Liver (tissue), 3 donors: ENCODE measurements at regions not wholly inside any gene's neighbourhood (a gene's known extent, or its start where the extent isn't known, plus 50 kb on each side); places are given as distances from the start of the nearest gene placed in this dataset.

ENCODE experiments used
- EGR1 ChIP-seq, 2 donors: IDR thresholded peaks; 2 replicates each; pipeline ENCODE4 v1.6.1; 2016 to 2018; ENCODE audit warnings: antibody characterized with exemption in 2 of 2, low read depth in 2 of 2
- FOXA1 ChIP-seq: IDR thresholded peaks from 2 replicates; pipeline ENCODE4 v1.6.1; 2016; ENCODE audit warnings: antibody characterized with exemption
- GABPA ChIP-seq, 2 donors: IDR thresholded peaks in 1 of 2; conservative IDR thresholded peaks in 1 of 2; 2 replicates each; pipeline ENCODE4 v1.6.1; 2016; ENCODE audit warnings: antibody characterized with exemption in 2 of 2, mild to moderate bottlenecking in 1 of 2, moderate library complexity in 1 of 2
- HNF4A ChIP-seq, 2 donors: conservative IDR thresholded peaks; 2 replicates each; pipeline ENCODE4 v1.6.1; 2016; ENCODE audit warnings: antibody characterized with exemption in 2 of 2, mild to moderate bottlenecking in 2 of 2
- JUND ChIP-seq, 2 donors: IDR thresholded peaks; 2 replicates each; pipeline ENCODE4 v1.6.1; 2016; ENCODE audit warnings: antibody characterized with exemption in 2 of 2
- MAX ChIP-seq: IDR thresholded peaks from 2 replicates; pipeline ENCODE4 v1.6.1; 2016; ENCODE audit warnings: antibody characterized with exemption
- NR2F2 ChIP-seq: IDR thresholded peaks from 2 replicates; pipeline ENCODE4 v1.6.1; 2016; ENCODE audit warnings: antibody characterized with exemption
- RAD21 ChIP-seq, 2 donors: IDR thresholded peaks; 2 replicates each; pipeline ENCODE4 v1.6.1; 2016; ENCODE audit warnings: antibody characterized with exemption in 2 of 2, mild to moderate bottlenecking in 2 of 2
- REST ChIP-seq: IDR thresholded peaks from 2 replicates; pipeline ENCODE4 v1.6.1; 2016; ENCODE audit warnings: antibody characterized with exemption, mild to moderate bottlenecking
- SP1 ChIP-seq: IDR thresholded peaks from 2 replicates; pipeline ENCODE4 v1.6.1; 2018; ENCODE audit warnings: antibody characterized with exemption, mild to moderate bottlenecking
- TAF1 ChIP-seq: conservative IDR thresholded peaks from 2 replicates; pipeline ENCODE4 v1.6.1; 2016; ENCODE audit warnings: antibody characterized with exemption, mild to moderate bottlenecking
- ZBTB33 ChIP-seq: IDR thresholded peaks from 2 replicates; pipeline ENCODE4 v1.6.1; 2016; ENCODE audit warnings: antibody characterized with exemption
- TF ChIP-seq, protein P1 (sequence below): fragments of 150-350 bp; IDR thresholded peaks from 2 replicates; pipeline ENCODE4 v1.5.1; 2017; ENCODE audit warnings: improper control_type of control experiment, low read depth, low read length; ENCODE audit not compliant: missing input control
- donor health status: healthy.
- donor health status: healthy.

DNA sequence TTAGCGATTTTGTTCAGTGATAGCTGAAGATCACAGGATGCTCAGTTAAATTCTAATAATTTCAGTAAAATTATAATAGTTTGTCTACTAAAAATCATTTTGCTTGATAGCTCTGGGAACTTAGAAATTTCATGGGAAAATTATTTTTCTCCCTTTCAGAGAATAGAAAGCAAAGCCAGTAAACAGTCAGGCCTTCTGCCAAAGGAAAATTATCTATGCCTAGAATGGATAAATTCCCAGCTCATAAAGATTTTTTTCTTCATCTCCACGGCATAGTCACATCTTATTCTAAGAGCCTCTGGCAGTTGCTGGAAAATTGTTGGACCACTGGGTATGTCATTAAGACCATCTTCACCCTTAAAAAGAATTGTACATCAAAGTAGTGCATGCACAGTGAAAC lies 169.6 kb upstream of the ANO3 start:
- TF ChIP-seq TAF1, result no peak
- TF ChIP-seq, protein P1, sequence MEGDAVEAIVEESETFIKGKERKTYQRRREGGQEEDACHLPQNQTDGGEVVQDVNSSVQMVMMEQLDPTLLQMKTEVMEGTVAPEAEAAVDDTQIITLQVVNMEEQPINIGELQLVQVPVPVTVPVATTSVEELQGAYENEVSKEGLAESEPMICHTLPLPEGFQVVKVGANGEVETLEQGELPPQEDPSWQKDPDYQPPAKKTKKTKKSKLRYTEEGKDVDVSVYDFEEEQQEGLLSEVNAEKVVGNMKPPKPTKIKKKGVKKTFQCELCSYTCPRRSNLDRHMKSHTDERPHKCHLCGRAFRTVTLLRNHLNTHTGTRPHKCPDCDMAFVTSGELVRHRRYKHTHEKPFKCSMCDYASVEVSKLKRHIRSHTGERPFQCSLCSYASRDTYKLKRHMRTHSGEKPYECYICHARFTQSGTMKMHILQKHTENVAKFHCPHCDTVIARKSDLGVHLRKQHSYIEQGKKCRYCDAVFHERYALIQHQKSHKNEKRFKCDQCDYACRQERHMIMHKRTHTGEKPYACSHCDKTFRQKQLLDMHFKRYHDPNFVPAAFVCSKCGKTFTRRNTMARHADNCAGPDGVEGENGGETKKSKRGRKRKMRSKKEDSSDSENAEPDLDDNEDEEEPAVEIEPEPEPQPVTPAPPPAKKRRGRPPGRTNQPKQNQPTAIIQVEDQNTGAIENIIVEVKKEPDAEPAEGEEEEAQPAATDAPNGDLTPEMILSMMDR, result no peak
- TF ChIP-seq SP1, result no peak
- no peak for TF ChIP-seq FOXA1
- TF ChIP-seq MAX, result no peak
- TF ChIP-seq NR2F2, result no peak
- TF ChIP-seq REST, result no peak
- TF ChIP-seq HNF4A (conservative IDR thresholded peaks at IDR 0.05), result no peak
- no peak for TF ChIP-seq ZBTB33
- no peak for TF ChIP-seq RAD21 (IDR thresholded peaks at IDR 0.05)
- no peak for TF ChIP-seq EGR1 (IDR thresholded peaks at IDR 0.05; ENCODE audit: low read depth in 2 of 2)
- no peak for TF ChIP-seq GABPA (IDR thresholded peaks at IDR 0.05 in 1 of 2, conservative IDR thresholded peaks at IDR 0.05 in 1 of 2)
- TF ChIP-seq JUND (IDR thresholded peaks at IDR 0.05), result no peak
